MM.1S (cell line): ENCODE measurements at regions not wholly inside any gene's neighbourhood (a gene's known extent, or its start where the extent isn't known, plus 50 kb on each side); places are given as distances from the start of the nearest gene placed in this dataset.

Source experiments
- DNase-seq: peaks from one replicate; pipeline ENCODE4 v3.0.0-alpha.2; 2015
- H2AFZ ChIP-seq: fragments of 300-600 bp; sonication (generic); 2 replicates; pipeline ENCODE4 v1.6.0; 2016; ENCODE audit warnings: antibody characterized with exemption, low read length
- H3F3A ChIP-seq: fragments of 300-600 bp; sonication (generic); 2 replicates; pipeline ENCODE4 v1.6.1; 2016; ENCODE audit warnings: mild to moderate bottlenecking, antibody characterized with exemption, low read length, moderate library complexity, mixed read lengths; ENCODE audit not compliant: insufficient read depth
- H3K27ac ChIP-seq: fragments of 300-600 bp; sonication (generic); 2 replicates; pipeline ENCODE4 v1.5.1; 2016; ENCODE audit warnings: mild to moderate bottlenecking, low read length
- H3K27me3 ChIP-seq: fragments of 300-600 bp; sonication (generic); replicated peaks from 2 replicates; pipeline ENCODE4 v1.6.0; 2016; ENCODE audit warnings: low read length; ENCODE audit not compliant: insufficient read depth
- H3K36me3 ChIP-seq: fragments of 300-600 bp; sonication (generic); replicated peaks from 2 replicates; pipeline ENCODE4 v1.6.1; 2016; ENCODE audit warnings: mild to moderate bottlenecking, low read length, mixed read lengths; ENCODE audit not compliant: insufficient read depth
- H3K4me1 ChIP-seq: fragments of 300-600 bp; sonication (generic); 2 replicates; pipeline ENCODE4 v1.6.1; 2016; ENCODE audit warnings: low read length, mixed read lengths
- H3K4me2 ChIP-seq: fragments of 300-600 bp; sonication (generic); 2 replicates; pipeline ENCODE4 v1.6.0; 2016; ENCODE audit warnings: low read depth, low read length
- H3K4me3 ChIP-seq: fragments of 300-600 bp; sonication (generic); 2 replicates; pipeline ENCODE4 v1.5.1; 2016; ENCODE audit warnings: low read length, mixed read lengths
- H3K79me2 ChIP-seq: fragments of 300-600 bp; sonication (generic); 2 replicates; pipeline ENCODE4 v1.6.1; 2016; ENCODE audit warnings: mixed run types, low read length, mixed read lengths
- H3K9ac ChIP-seq: fragments of 300-600 bp; sonication (generic); 2 replicates; pipeline ENCODE4 v1.6.1; 2016; ENCODE audit warnings: low read length, mixed read lengths
- H3K9me2 ChIP-seq: fragments of 300-600 bp; sonication (generic); replicated peaks from 2 replicates; pipeline ENCODE4 v1.6.1; 2016; ENCODE audit warnings: mild to moderate bottlenecking, low read length, mixed read lengths; ENCODE audit not compliant: insufficient read depth
- H3K9me3 ChIP-seq: fragments of 300-600 bp; sonication (generic); replicated peaks from 2 replicates; pipeline ENCODE4 v1.6.1; 2016; ENCODE audit warnings: mild to moderate bottlenecking, low read length, mixed read lengths; ENCODE audit not compliant: insufficient read depth
- H4K20me1 ChIP-seq: fragments of 300-600 bp; sonication (generic); 2 replicates; pipeline ENCODE4 v1.6.1; 2016; ENCODE audit warnings: mild to moderate bottlenecking, low read length, moderate library complexity, mixed read lengths; ENCODE audit not compliant: insufficient read depth
- CTCF ChIP-seq: fragments of 300-600 bp; sonication (generic); IDR thresholded peaks from 2 replicates; pipeline ENCODE4 v1.5.1; 2016; ENCODE audit warnings: antibody characterized with exemption, low read length, mixed read lengths
- EZH2 ChIP-seq: fragments of 300-600 bp; sonication (generic); optimal IDR thresholded peaks from 2 replicates; pipeline ENCODE3; 2017; ENCODE audit warnings: low read depth, mild to moderate bottlenecking, antibody characterized with exemption, low read length, mixed read lengths
- EZH2phosphoT487 ChIP-seq: fragments of 300-600 bp; sonication (generic); IDR thresholded peaks from 2 replicates; pipeline ENCODE4 v1.6.1; 2018; ENCODE audit warnings: antibody characterized with exemption, low read length

DNA sequence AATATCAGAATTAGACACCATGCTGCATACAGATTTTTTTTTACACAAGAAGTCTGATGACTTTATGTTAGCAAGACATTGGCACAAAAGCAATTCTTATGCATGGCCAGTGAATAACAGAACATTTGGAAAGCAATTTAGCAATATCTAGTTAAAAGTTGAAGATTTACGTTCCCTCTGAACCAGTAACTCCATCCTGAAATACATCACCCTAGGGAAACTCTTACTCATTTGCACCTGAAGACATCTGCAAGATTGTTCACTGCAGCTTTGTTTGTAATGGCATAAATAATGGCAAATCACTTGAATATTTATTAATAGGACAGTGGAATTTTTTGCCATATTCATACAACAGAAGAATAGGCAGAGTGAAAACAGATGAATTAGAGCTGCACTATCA is 670.0 kb upstream of the NOVA1 start:
- no peak overlapping the region for H3K27ac ChIP-seq
- H3K36me3 ChIP-seq: no peaks in the 10 kb centered on the region
- H3K27me3 ChIP-seq: no peaks in the 10 kb centered on the region
- H3K4me1 ChIP-seq: no peaks in the 10 kb centered on the region
- TF ChIP-seq EZH2 (no peak), CTCF (no peak), EZH2phosphoT487 (no peak)
- H3K79me2 ChIP-seq: no peaks in the 10 kb centered on the region
- no peak for DNase-seq
- no peaks in the 10 kb centered on the region for H3F3A ChIP-seq
- H4K20me1 ChIP-seq: no peaks in the 10 kb centered on the region
- H3K4me3 ChIP-seq: no peak overlapping the region
- H3K9me3 ChIP-seq: no peaks in the 10 kb centered on the region
- no peaks in the 10 kb centered on the region for H3K9me2 ChIP-seq
- no peak overlapping the region for H3K9ac ChIP-seq
- H2AFZ ChIP-seq: no peak overlapping the region
- H3K4me2 ChIP-seq: no peak overlapping the region

GRCh38 chr14:27270716-27271115 is 672.9 kb upstream of the NOVA1 start:
- no peaks in the 10 kb centered on the region for H3K36me3 ChIP-seq
- no peak overlapping the region for H2AFZ ChIP-seq
- H3K4me3 ChIP-seq: no peak overlapping the region
- no peak for TF ChIP-seq CTCF
- no peaks in the 10 kb centered on the region for H3F3A ChIP-seq
- no peak overlapping the region for H3K9ac ChIP-seq
- no peak overlapping the region for H3K27ac ChIP-seq
- no peaks in the 10 kb centered on the region for H3K79me2 ChIP-seq
- no peaks in the 10 kb centered on the region for H3K9me3 ChIP-seq
- no peaks in the 10 kb centered on the region for H4K20me1 ChIP-seq
- DNase-seq: no peak
- H3K4me1 ChIP-seq: no peaks in the 10 kb centered on the region
- no peaks in the 10 kb centered on the region for H3K9me2 ChIP-seq
- no peaks in the 10 kb centered on the region for H3K27me3 ChIP-seq
- H3K4me2 ChIP-seq: no peak overlapping the region

DNA sequence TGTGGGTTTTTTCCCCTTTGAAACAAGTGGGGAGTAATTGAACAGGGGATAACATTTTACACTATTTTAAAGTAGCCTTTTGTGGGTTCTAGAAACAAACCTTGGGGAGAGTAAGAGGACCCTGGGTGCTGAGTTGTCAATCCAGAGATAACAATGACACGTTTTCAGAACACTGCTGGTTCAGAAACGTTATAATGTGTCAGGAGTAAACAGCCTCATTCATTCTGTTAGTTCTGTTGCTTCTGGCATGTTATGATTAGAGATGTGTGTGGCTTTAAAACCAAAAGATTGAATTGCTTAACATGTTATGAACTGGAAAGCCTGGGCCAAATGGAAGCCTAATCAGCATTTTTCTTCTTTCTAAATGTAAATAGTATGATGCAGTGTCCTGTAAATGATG is 680.5 kb upstream of the NOVA1 start:
- no peaks in the 10 kb centered on the region for H3K36me3 ChIP-seq
- no peaks in the 10 kb centered on the region for H3K27me3 ChIP-seq
- TF ChIP-seq EZH2 (no peak), EZH2phosphoT487 (no peak), CTCF (no peak)
- H2AFZ ChIP-seq: no peak overlapping the region
- H4K20me1 ChIP-seq: no peaks in the 10 kb centered on the region
- no peak overlapping the region for H3K27ac ChIP-seq
- H3K79me2 ChIP-seq: no peaks in the 10 kb centered on the region
- no peak overlapping the region for H3K4me3 ChIP-seq
- no peaks in the 10 kb centered on the region for H3K9me3 ChIP-seq
- H3F3A ChIP-seq: no peaks in the 10 kb centered on the region
- no peak for DNase-seq
- no peaks in the 10 kb centered on the region for H3K9me2 ChIP-seq
- no peak overlapping the region for H3K9ac ChIP-seq
- no peaks in the 10 kb centered on the region for H3K4me1 ChIP-seq
- H3K4me2 ChIP-seq: no peak overlapping the region
